ENCODE measurements at regions not wholly inside any gene's neighbourhood (a gene's known extent, or its start where the extent isn't known, plus 50 kb on each side); places are given as distances from the start of the nearest gene placed in this dataset.
A peak's percentile ranks its signal among the peaks of the same experiment; 100 is the strongest.

- Histone ChIP-seq H3K9ac (no peak overlapping the region), H3K27ac (ENCODE audit: low read depth in 2 of 2, low read length in 1 of 2) (no peak overlapping the region), H3F3A (replicated peaks; ENCODE audit: insufficient read depth) (no peaks in the 10 kb centered on the region), H3K4me3 (ENCODE audit: low read depth in 2 of 2, low read length in 1 of 2) (no peak overlapping the region), H4K20me1 (ENCODE audit: insufficient read depth) (no peaks in the 10 kb centered on the region), H3K4me1 (ENCODE audit: control insufficient read depth in 1 of 2, insufficient read depth in 2 of 2, low read depth in 1 of 2, low read length in 1 of 2) (no peaks in the 10 kb centered on the region), H3K79me2 (ENCODE audit: insufficient read depth) (no peaks in the 10 kb centered on the region), H3K27me3 (ENCODE audit: insufficient read depth) (peaks cover 9% of the 10 kb centered on the region; the same call in 1 of the 2 replicates), H3K36me3 (replicated peaks in 1 of 2; ENCODE audit: control insufficient read depth in 1 of 2, insufficient read depth in 2 of 2, low read length in 1 of 2) (no peaks in the 10 kb centered on the region), H3K9me2 (no peaks in the 10 kb centered on the region), H2AFZ (ENCODE audit: low read depth) (no peak overlapping the region), H3K4me2 (no peak overlapping the region), H3K9me3 (no peaks in the 10 kb centered on the region)
- WGBS (ENCODE audit: low lambda C conversion rate): 11% methylated on average over 3 of the region's 4 CpGs
- CTCF ChIA-PET: no interaction called here
- POLR2A ChIA-PET: no interaction called here
- no peak for DNase-seq
- TF ChIP-seq TEAD4 (IDR thresholded peaks at IDR 0.05; ENCODE audit: borderline replicate concordance, insufficient read depth): no peak
These were observed 396.3 kb downstream of the SETD4 start for GRCh38 chr21:35663856-35664606.

DNA sequence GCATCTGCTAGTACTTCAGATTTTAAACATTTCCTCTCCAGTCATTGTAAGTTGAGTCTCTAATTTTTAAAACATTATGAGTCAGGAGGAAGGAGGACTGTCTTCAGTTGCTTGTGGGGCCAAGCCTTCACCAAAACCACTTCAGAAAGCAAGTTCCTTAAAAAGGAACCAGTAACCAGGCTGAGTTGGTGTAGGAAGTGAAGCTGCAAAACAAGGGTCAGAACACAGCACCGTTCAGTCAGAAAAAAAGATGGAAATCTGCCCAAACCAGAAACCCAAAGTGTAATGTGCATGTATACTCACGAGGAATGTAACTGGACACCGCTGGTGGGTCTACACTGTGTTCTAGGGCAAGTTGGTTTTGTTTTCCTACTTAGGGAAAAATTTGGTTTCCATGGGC, 402.1 kb downstream of the SETD4 start:
- H3K27ac ChIP-seq (ENCODE audit: low read depth in 2 of 2, low read length in 1 of 2): peak overlapping the region in 1 of 2 experiments; percentile 69; a peak in 2 of 4 replicates
- H3K4me1 ChIP-seq (ENCODE audit: control insufficient read depth in 1 of 2, insufficient read depth in 2 of 2, low read depth in 1 of 2, low read length in 1 of 2): peaks cover 0 to 5% of the 10 kb centered on the region in 2 experiments; a peak in 1 of 4 replicates
- H3K4me3 ChIP-seq (ENCODE audit: low read depth in 2 of 2, low read length in 1 of 2): 0 out of 4 replicates have a peak overlapping the region, but pooled peaks of 1 of the 2 experiments have one; percentile 11
- no peaks in the 10 kb centered on the region; the same call in 1 of the 2 replicates for H3K27me3 ChIP-seq (ENCODE audit: insufficient read depth)
- H3K79me2 ChIP-seq (ENCODE audit: insufficient read depth): no peaks in the 10 kb centered on the region
- no peak overlapping the region for H3K9ac ChIP-seq
- H2AFZ ChIP-seq (ENCODE audit: low read depth): peak overlapping the region; percentile 73
- CTCF ChIA-PET: no interaction called here
- DNase-seq: no peak
- 6% methylated on average over 3 of the region's 3 CpGs for WGBS (ENCODE audit: low lambda C conversion rate)
- no peaks in the 10 kb centered on the region for H3K9me2 ChIP-seq
- no peaks in the 10 kb centered on the region for H4K20me1 ChIP-seq (ENCODE audit: insufficient read depth)
- POLR2A ChIA-PET: no interaction called here
- TF ChIP-seq MEF2A (IDR thresholded peaks at IDR 0.05; ENCODE audit: borderline replicate concordance, low read depth) (no peak), ELF1 (IDR thresholded peaks at IDR 0.05) (no peak), NFIC (IDR thresholded peaks at IDR 0.05; ENCODE audit: borderline replicate concordance) (peak; percentile 14; the same call in 1 of the 2 replicates), NRF1 (IDR thresholded peaks at IDR 0.05; ENCODE audit: low read depth, low read length) (no peak)
- H3K4me2 ChIP-seq: peak overlapping the region; percentile 47; the same call in 1 of the 2 replicates
- no peaks in the 10 kb centered on the region for H3K36me3 ChIP-seq (replicated peaks in 1 of 2; ENCODE audit: control insufficient read depth in 1 of 2, insufficient read depth in 2 of 2, low read length in 1 of 2)
- no peaks in the 10 kb centered on the region for H3K9me3 ChIP-seq
- peaks cover 8% of the 10 kb centered on the region for H3F3A ChIP-seq (replicated peaks; ENCODE audit: insufficient read depth)

GRCh38 chr21:35652872-35653271, 407.5 kb downstream of the SETD4 start:
- H3K79me2 ChIP-seq (ENCODE audit: insufficient read depth): no peaks in the 10 kb centered on the region
- no peak overlapping the region for H3K27ac ChIP-seq (ENCODE audit: low read depth in 2 of 2, low read length in 1 of 2)
- ChIA-PET CTCF (no interaction called here), POLR2A (no interaction called here)
- 0% methylated on average over 2 of the region's 2 CpGs for WGBS (ENCODE audit: low lambda C conversion rate)
- no peak for DNase-seq
- TF ChIP-seq EZH2phosphoT487 (IDR thresholded peaks at IDR 0.05; ENCODE audit: borderline replicate concordance, low read depth) (no peak), TAF1 (IDR thresholded peaks at IDR 0.05; ENCODE audit: borderline replicate concordance, low read depth, low read length) (no peak), SIN3A (IDR thresholded peaks at IDR 0.05; ENCODE audit: borderline replicate concordance, low read depth, low read length) (no peak)
- H3K9me2 ChIP-seq: no peaks in the 10 kb centered on the region
- H3K36me3 ChIP-seq (replicated peaks in 1 of 2; ENCODE audit: control insufficient read depth in 1 of 2, insufficient read depth in 2 of 2, low read length in 1 of 2): no peaks in the 10 kb centered on the region
- peaks cover 0 to 6% of the 10 kb centered on the region in 2 experiments; a peak in 1 of 4 replicates for H3K4me1 ChIP-seq (ENCODE audit: control insufficient read depth in 1 of 2, insufficient read depth in 2 of 2, low read depth in 1 of 2, low read length in 1 of 2)
- no peaks in the 10 kb centered on the region for H4K20me1 ChIP-seq (ENCODE audit: insufficient read depth)
- H3K4me2 ChIP-seq: no peak overlapping the region
- H2AFZ ChIP-seq (ENCODE audit: low read depth): no peak overlapping the region
- no peak overlapping the region for H3K9ac ChIP-seq
- peaks cover 3% of the 10 kb centered on the region for H3F3A ChIP-seq (replicated peaks; ENCODE audit: insufficient read depth)
- no peak overlapping the region for H3K4me3 ChIP-seq (ENCODE audit: low read depth in 2 of 2, low read length in 1 of 2)
- no peaks in the 10 kb centered on the region for H3K27me3 ChIP-seq (ENCODE audit: insufficient read depth)
- H3K9me3 ChIP-seq: no peaks in the 10 kb centered on the region

Measured in SK-N-SH (cell line).